Endothelial cell of umbilical vein (primary cell): ENCODE measurements at regions not wholly inside any gene's neighbourhood (a gene's known extent, or its start where the extent isn't known, plus 50 kb on each side); places are given as distances from the start of the nearest gene placed in this dataset.

Experiments
- CTCF ChIP-seq, 2 donors: IDR thresholded peaks; 1 replicate in 1 of 2; 2 replicates in 1 of 2; pipeline ENCODE4 v1.5.1; 2011; ENCODE audit warnings: low read length in 2 of 2, mild to moderate bottlenecking in 2 of 2, moderate library complexity in 2 of 2, control low read depth in 1 of 2, inconsistent platforms in 1 of 2, low read depth in 1 of 2; ENCODE audit not compliant: insufficient read depth in 1 of 2; ENCODE audit errors: extremely low read depth in 1 of 2
- EZH2 ChIP-seq: IDR thresholded peaks from 2 replicates; pipeline ENCODE4 v1.6.1; 2012; ENCODE audit warnings: borderline replicate concordance, low read depth, mild to moderate bottlenecking, moderate library complexity, low read length, inconsistent platforms; ENCODE audit not compliant: severe bottlenecking
- GATA2 ChIP-seq: IDR thresholded peaks from 2 replicates; pipeline ENCODE4 v1.7.0; 2011; ENCODE audit warnings: low read depth, mild to moderate bottlenecking, moderate library complexity, mixed read lengths, low read length; ENCODE audit not compliant: insufficient read length, insufficient read depth
- JUN ChIP-seq: IDR thresholded peaks from 2 replicates; pipeline ENCODE4 v1.6.1; 2011; ENCODE audit warnings: borderline replicate concordance, low read depth; ENCODE audit not compliant: insufficient read length, insufficient read depth
- MYC ChIP-seq: IDR thresholded peaks from one replicate; pipeline ENCODE4 v1.6.1; 2011; ENCODE audit warnings: mild to moderate bottlenecking, low read depth, low read length
- POLR2A ChIP-seq: IDR thresholded peaks from 2 replicates; pipeline ENCODE4 v1.6.1; 2012; ENCODE audit warnings: low read depth, mild to moderate bottlenecking, control low read depth, low read length
- POLR2AphosphoS5 ChIP-seq: IDR thresholded peaks from 2 replicates; pipeline ENCODE4 v1.6.1; 2012; ENCODE audit warnings: low read depth, mild to moderate bottlenecking, control low read depth, low read length, moderate library complexity; ENCODE audit not compliant: insufficient read depth

DNA sequence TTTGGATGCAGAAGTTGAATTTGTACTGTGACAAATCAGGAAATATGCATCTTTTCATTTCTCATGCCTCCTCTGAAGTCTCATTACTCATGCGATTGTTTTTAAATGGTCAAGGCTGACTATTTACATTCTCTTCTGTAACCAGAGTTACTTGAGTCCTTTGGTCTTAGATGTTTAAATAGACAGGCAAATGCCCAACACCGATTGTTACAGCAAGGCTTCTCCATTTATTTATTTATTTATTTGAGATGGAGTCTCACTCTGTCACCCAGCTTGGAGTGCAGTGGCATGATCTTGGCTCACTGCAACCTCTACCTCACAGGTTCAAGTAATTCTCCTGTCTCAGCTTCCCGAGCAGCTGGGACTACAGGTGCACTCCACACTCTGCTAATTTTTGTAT lies 72.7 kb upstream of the SLC28A3 start:
- no peak for TF ChIP-seq CTCF (IDR thresholded peaks at IDR 0.05; ENCODE audit: extremely low read depth in 1 of 2, insufficient read depth in 1 of 2, low read depth in 1 of 2, low read length in 2 of 2)
- no peak for TF ChIP-seq JUN
- no peak for TF ChIP-seq POLR2AphosphoS5
- no peak for TF ChIP-seq EZH2
- TF ChIP-seq POLR2A = no peak
- no peak for TF ChIP-seq GATA2
- TF ChIP-seq MYC = no peak
